Activated T-helper 2 cell treated with anti-CD3 and anti-CD28 coated beads, Interferon-gamma antibody, Interleukin-2, Interleukin-4, amounts not matched to agents 10 μg/mL and 5 μg/mL and 100 μg/mL, durations not matched to agents 14 hours and 24 hours and 36 hours (primary cell): ENCODE measurements at regions not wholly inside any gene's neighbourhood (a gene's known extent, or its start where the extent isn't known, plus 50 kb on each side); places are given as distances from the start of the nearest gene placed in this dataset.

Source experiments
- DNase-seq: peaks from one replicate; pipeline ENCODE4 v3.0.0; 2021; ENCODE audit warnings: low spot score
- H3K27ac Mint-ChIP-seq: one replicate; pipeline ENCODE4 v1.8.0; 2021; ENCODE audit warnings: mixed read lengths
- H3K27me3 Mint-ChIP-seq: one replicate; pipeline ENCODE4 v1.8.0; 2021; ENCODE audit warnings: low read depth, mixed read lengths
- H3K36me3 Mint-ChIP-seq: one replicate; pipeline ENCODE4 v1.8.0; 2021; ENCODE audit warnings: low read depth, mixed read lengths
- H3K4me1 Mint-ChIP-seq: one replicate; pipeline ENCODE4 v1.8.0; 2021; ENCODE audit warnings: low read depth, mixed read lengths
- H3K4me3 Mint-ChIP-seq: one replicate; pipeline ENCODE4 v1.8.0; 2021; ENCODE audit warnings: low read depth, mild to moderate bottlenecking, moderate library complexity, mixed read lengths
- H3K9me3 Mint-ChIP-seq: one replicate; pipeline ENCODE4 v1.8.0; 2021; ENCODE audit warnings: mixed read lengths
- intact Hi-C: fragments of 100-400 bp; cut with micrococcal nuclease; formaldehyde crosslinking; loops from one replicate; pipeline ENCODE4 v1.15.1; 2023

- Mint-ChIP-seq H3K9me3 (no peaks in the 10 kb centered on the region), H3K4me3 (no peak overlapping the region), H3K4me1 (no peaks in the 10 kb centered on the region), H3K27me3 (peaks cover 14% of the 10 kb centered on the region), H3K27ac (no peak overlapping the region), H3K36me3 (no peaks in the 10 kb centered on the region)
- DNase-seq: no peak
- intact Hi-C loops: no loop called here
Observed at GRCh38 chr14:75374911-75375310, 52.9 kb upstream of the JDP2 start.

GRCh38 chr14:75375983-75376382 is 51.8 kb upstream of the JDP2 start:
- H3K27ac Mint-ChIP-seq: no peak overlapping the region
- intact Hi-C loops: no loop called here
- H3K4me3 Mint-ChIP-seq: no peak overlapping the region
- H3K36me3 Mint-ChIP-seq: no peaks in the 10 kb centered on the region
- DNase-seq: no peak
- H3K9me3 Mint-ChIP-seq: no peaks in the 10 kb centered on the region
- H3K27me3 Mint-ChIP-seq: peaks cover 10% of the 10 kb centered on the region
- H3K4me1 Mint-ChIP-seq: no peaks in the 10 kb centered on the region
